CD4-positive, alpha-beta T cell treated with Interleukin-17A for 4 hours (primary cell): ENCODE measurements at regions not wholly inside any gene's neighbourhood (a gene's known extent, or its start where the extent isn't known, plus 50 kb on each side); places are given as distances from the start of the nearest gene placed in this dataset.
"Not testable (repeated sequence)": the region's sequence is repeated elsewhere in the genome, so short reads cannot be mapped to it uniquely, and the experiment has no call there.

Source experiments
- DNase-seq: peaks from one replicate; pipeline ENCODE4 v3.0.0-alpha.2; 2020; ENCODE audit warnings: mixed read lengths

- no peak for DNase-seq
These were observed 66.6 kb downstream of the LACC1 start for GRCh38 chr13:43946281-43946680.

- DNase-seq = no peak
These were observed 68.3 kb downstream of the LACC1 start for GRCh38 chr13:43947897-43948458.

GRCh38 chr13:43953370-43953769 is 73.7 kb downstream of the LACC1 start:
- DNase-seq = no peak

GRCh38 chr13:43956975-43957374 is 77.3 kb downstream of the LACC1 start:
- DNase-seq = not testable (repeated sequence)

- DNase-seq = no peak
These were observed 79.6 kb downstream of the LACC1 start for GRCh38 chr13:43959291-43959690.

- no peak for DNase-seq
These were observed 82.2 kb downstream of the LACC1 start for GRCh38 chr13:43961909-43962308.

GRCh38 chr13:43963726-43964125 is 84.0 kb downstream of the LACC1 start:
- no peak for DNase-seq

- DNase-seq = no peak
These were observed 85.2 kb downstream of the LACC1 start for GRCh38 chr13:43964698-43965458.

GRCh38 chr13:43965459-43965845 is 85.7 kb downstream of the LACC1 start:
- DNase-seq = no peak

GRCh38 chr13:43968251-43968942 is 88.7 kb downstream of the LACC1 start:
- not testable (repeated sequence) for DNase-seq

- not testable (repeated sequence) for DNase-seq
These were observed 89.4 kb downstream of the LACC1 start for GRCh38 chr13:43968943-43969690.

- not testable (repeated sequence) for DNase-seq
These were observed 90.2 kb downstream of the LACC1 start for GRCh38 chr13:43969919-43970318.

- not testable (repeated sequence) for DNase-seq
These were observed 91.0 kb downstream of the LACC1 start for GRCh38 chr13:43970520-43971242.

GRCh38 chr13:43971324-43971723 is 91.6 kb downstream of the LACC1 start:
- not testable (repeated sequence) for DNase-seq

- DNase-seq = no peak
These were observed 98.2 kb downstream of the LACC1 start for GRCh38 chr13:43977911-43978310.

GRCh38 chr13:43978688-43979087 is 99.0 kb downstream of the LACC1 start:
- DNase-seq = no peak

- DNase-seq = no peak
These were observed 99.8 kb downstream of the LACC1 start for GRCh38 chr13:43979492-43979891.

- DNase-seq = no peak
These were observed 100.9 kb downstream of the LACC1 start for GRCh38 chr13:43980587-43980986.

- DNase-seq = no peak
These were observed 101.4 kb downstream of the LACC1 start for GRCh38 chr13:43981091-43981490.

- DNase-seq = no peak
These were observed 102.0 kb downstream of the LACC1 start for GRCh38 chr13:43981512-43982301.

GRCh38 chr13:43983373-43983772 is 103.7 kb downstream of the LACC1 start:
- no peak for DNase-seq

GRCh38 chr13:43984292-43984691 is 104.6 kb downstream of the LACC1 start:
- no peak for DNase-seq
